Natural killer cell treated with Interleukin-12 subunit alpha and Interleukin-12 subunit beta and Interleukin-15 and Interleukin-18, amount 100 ng/mL, for 72 hours (primary cell): ENCODE measurements at regions not wholly inside any gene's neighbourhood (a gene's known extent, or its start where the extent isn't known, plus 50 kb on each side); places are given as distances from the start of the nearest gene placed in this dataset.

Experiments used
- ATAC-seq, 2 donors: fragments of 150-1000 bp; cut with Tn5 transposase in 1 of 2; sonication (Bioruptor Pico), chemical (Tn5 transposase) in 1 of 2; 2 replicates each; pipeline ENCODE4 v1.10.0; 2021
- DNase-seq: peaks from one replicate; pipeline ENCODE4 v3.0.0; 2022; ENCODE audit warnings: low spot score
- H3K27ac Mint-ChIP-seq, 2 donors: 1 replicate in 1 of 2; 2 replicates in 1 of 2; pipeline ENCODE4 v1.8.0; 2022; ENCODE audit warnings: mixed read lengths in 2 of 2, mild to moderate bottlenecking in 1 of 2, moderate library complexity in 1 of 2
- H3K27me3 Mint-ChIP-seq, 2 donors: 1 replicate in 1 of 2; 2 replicates in 1 of 2; pipeline ENCODE4 v1.8.0; 2022; ENCODE audit warnings: mixed read lengths in 2 of 2
- H3K36me3 Mint-ChIP-seq: one replicate; pipeline ENCODE4 v1.8.0; 2022; ENCODE audit warnings: mixed read lengths
- H3K4me1 Mint-ChIP-seq, 2 donors: 1 replicate in 1 of 2; 2 replicates in 1 of 2; pipeline ENCODE4 v1.8.0; 2022; ENCODE audit warnings: low read depth in 2 of 2, mixed read lengths in 2 of 2, mild to moderate bottlenecking in 1 of 2
- H3K4me3 Mint-ChIP-seq: one replicate; pipeline ENCODE4 v1.8.0; 2022; ENCODE audit warnings: mixed read lengths
- H3K9me3 Mint-ChIP-seq: 2 replicates; pipeline ENCODE4 v1.8.0; 2022; ENCODE audit warnings: mixed read lengths

DNA sequence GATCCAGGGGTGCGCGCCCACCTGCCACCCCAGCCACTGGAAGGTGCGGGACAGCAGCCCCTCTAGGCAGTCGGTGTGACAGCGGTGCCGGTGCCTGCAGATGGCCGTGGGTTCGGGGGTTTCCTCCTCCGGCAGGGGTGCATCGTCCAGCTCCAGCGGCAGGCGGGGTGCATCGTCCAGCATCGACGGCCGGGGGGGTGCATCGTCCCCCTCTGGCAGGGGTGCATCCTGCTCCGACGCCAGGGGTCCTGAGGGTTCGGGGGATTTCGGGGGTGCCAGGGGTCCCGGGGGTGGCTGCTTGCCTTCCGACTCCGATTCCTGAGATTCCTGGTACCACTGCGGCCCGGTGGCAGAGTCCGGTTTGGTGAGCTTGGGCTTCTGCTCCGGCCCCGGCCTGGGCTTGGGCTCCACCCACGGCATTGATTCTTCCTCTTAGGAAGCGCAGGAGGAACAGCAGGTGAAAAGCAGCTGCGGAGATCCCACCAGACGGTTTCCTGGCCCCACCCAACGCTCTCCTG lies 90.2 kb upstream of the RAB18 start:
- Mint-ChIP-seq H3K27me3 (peaks cover 13 to 22% of the 10 kb centered on the region in 2 donors), H3K27ac (no peak overlapping the region), H3K9me3 (peaks cover 3% of the 10 kb centered on the region), H3K36me3 (no peaks in the 10 kb centered on the region), H3K4me3 (no peak overlapping the region), H3K4me1 (no peaks in the 10 kb centered on the region)
- no peak for ATAC-seq
- DNase-seq, result no peak

DNA sequence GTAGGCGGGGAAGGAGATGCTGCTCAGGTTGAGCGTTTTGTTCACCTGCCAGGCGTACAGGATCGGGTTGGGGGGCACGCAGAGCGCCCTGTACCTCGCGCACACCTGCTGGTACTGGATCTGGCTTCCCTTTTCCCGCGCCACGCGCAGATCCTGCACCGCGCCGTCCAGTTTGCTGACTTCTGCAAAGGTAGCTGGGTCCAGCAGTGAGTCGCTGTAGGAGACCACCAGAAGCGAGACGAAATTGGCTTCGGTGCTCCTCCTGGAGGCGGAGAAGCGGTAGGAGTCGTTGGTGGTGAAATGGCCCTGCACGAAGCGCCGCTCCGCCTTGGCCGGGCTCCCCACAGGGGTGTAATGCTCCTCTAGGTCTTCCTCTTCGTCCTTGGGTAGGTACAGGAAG lies 90.7 kb upstream of the RAB18 start:
- no peak overlapping the region for H3K4me3 Mint-ChIP-seq
- DNase-seq (no peak), ATAC-seq (no peak)
- peaks cover 14 to 24% of the 10 kb centered on the region in 2 donors for H3K27me3 Mint-ChIP-seq
- no peaks in the 10 kb centered on the region for H3K36me3 Mint-ChIP-seq
- peaks cover 3% of the 10 kb centered on the region for H3K9me3 Mint-ChIP-seq
- no peak overlapping the region for H3K27ac Mint-ChIP-seq
- H3K4me1 Mint-ChIP-seq, result no peaks in the 10 kb centered on the region

DNA sequence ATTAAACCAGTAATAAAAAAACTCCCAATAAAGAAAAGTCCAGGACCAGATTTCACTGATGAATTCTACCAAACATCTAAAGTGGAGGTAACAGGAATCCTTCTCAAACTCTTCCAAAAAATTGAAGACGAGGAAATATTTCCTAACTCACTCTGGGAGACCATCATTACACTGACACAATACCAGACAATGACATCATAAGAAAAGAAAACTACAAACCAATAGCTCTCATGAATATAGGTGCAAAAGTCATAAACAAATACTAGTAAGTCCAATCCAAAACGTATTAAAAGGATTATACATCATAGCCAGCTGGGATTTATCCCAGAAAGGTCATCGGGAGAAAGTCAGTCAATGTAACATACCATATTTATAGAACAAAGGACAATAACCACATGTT lies 94.0 kb upstream of the RAB18 start:
- no peaks in the 10 kb centered on the region for H3K4me1 Mint-ChIP-seq
- H3K9me3 Mint-ChIP-seq, result no peaks in the 10 kb centered on the region
- no peak overlapping the region for H3K27ac Mint-ChIP-seq

DNA sequence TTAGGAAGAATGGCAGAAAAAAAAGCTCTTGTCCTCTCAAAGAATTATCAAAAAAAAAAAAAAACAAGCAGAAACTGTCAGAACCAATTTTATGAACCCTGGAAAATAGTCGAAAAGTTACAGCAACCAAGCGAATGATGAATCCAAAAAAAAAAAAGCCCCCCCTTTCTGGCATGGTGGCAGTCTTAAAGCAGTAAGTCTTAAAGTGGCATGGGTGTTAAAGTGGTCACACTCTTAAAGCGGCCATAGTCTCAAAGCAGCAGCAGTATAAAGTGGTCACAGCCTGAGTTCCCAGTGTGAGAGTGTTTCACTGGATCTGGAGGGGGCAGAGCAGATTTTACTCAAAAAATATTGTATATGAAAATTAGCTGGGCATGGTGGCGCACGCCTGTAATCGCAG lies 96.8 kb upstream of the RAB18 start:
- no peak for DNase-seq
- H3K4me3 Mint-ChIP-seq, result no peak overlapping the region
- no peaks in the 10 kb centered on the region for H3K9me3 Mint-ChIP-seq
- no peak for ATAC-seq
- H3K36me3 Mint-ChIP-seq, result no peaks in the 10 kb centered on the region
- no peaks in the 10 kb centered on the region for H3K4me1 Mint-ChIP-seq
- H3K27me3 Mint-ChIP-seq, result peaks cover 17 to 40% of the 10 kb centered on the region in 2 donors
- H3K27ac Mint-ChIP-seq, result no peak overlapping the region

More for the DNA sequence above, 94.0 kb upstream of the RAB18 start:
- DNase-seq (no peak), ATAC-seq (no peak)
- peaks cover 9 to 26% of the 10 kb centered on the region in 2 donors for H3K27me3 Mint-ChIP-seq
- H3K36me3 Mint-ChIP-seq, result no peaks in the 10 kb centered on the region
- H3K4me3 Mint-ChIP-seq, result no peak overlapping the region

DNA sequence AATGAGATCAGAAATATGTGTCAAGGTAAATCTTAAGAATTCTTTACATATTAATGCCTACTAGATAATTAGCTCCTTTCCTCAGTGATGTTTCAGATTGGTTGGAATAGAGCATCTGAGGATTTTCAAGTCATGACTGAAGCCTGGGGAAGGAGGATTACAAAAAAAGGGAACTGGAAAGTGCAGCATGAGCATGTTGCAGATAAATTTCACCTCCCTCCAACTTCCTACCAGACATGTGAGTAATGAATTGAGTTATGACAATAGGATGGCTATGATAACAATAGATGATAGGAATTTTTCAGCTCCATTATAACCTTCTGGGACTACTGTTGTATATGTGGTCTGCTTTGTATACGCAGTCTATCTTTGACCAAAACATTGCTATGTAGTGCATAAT lies 104.2 kb upstream of the RAB18 start:
- Mint-ChIP-seq H3K27me3 (peaks cover 9 to 37% of the 10 kb centered on the region in 2 donors), H3K9me3 (no peaks in the 10 kb centered on the region), H3K4me3 (no peak overlapping the region), H3K27ac (no peak overlapping the region), H3K4me1 (no peaks in the 10 kb centered on the region), H3K36me3 (no peaks in the 10 kb centered on the region)
- ATAC-seq, result no peak
- no peak for DNase-seq

DNA sequence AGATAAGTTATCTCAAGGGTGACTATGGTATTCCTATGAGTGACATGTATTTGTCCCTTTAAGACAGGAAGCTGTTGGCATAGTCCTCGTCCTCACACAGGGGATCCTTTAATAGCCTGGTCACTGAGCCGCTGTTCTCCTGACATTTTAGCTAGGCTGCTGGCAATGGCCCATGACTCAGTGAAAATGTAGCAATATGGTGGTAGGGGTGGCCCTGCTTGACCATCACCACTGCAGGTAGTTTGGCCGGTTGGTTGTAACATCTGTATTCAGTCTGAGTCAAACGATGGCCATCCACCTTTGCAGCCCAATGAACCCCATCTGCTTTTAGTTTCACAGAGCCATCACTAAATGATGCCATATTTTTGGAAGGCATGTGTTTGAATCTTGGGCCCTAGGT lies 110.1 kb upstream of the RAB18 start:
- Mint-ChIP-seq H3K9me3 (no peaks in the 10 kb centered on the region), H3K4me1 (no peaks in the 10 kb centered on the region), H3K4me3 (no peak overlapping the region), H3K27me3 (peaks cover 10 to 31% of the 10 kb centered on the region in 2 donors), H3K27ac (no peak overlapping the region), H3K36me3 (no peaks in the 10 kb centered on the region)
- DNase-seq (no peak), ATAC-seq (no peak)

DNA sequence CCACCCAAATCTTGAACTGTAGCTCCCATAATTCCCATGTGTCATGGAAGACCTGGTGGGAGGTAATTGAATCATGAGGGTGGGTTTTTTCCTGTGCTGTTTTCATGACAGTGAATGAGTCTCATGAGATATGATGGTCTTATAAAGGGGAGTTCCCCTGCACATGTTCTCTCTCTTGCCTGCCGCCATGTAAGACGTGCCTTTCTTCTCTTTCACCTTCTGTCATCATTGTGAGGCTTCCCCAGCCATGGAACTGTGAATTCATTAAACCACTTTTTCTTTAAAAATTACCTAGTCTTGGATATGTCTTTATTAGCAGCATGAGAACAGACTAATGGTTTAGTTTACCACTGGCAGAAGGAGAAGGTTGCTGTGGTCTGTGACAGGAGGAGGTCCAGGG lies 111.5 kb upstream of the RAB18 start:
- H3K4me3 Mint-ChIP-seq, result no peak overlapping the region
- no peak for ATAC-seq
- DNase-seq, result no peak

DNA sequence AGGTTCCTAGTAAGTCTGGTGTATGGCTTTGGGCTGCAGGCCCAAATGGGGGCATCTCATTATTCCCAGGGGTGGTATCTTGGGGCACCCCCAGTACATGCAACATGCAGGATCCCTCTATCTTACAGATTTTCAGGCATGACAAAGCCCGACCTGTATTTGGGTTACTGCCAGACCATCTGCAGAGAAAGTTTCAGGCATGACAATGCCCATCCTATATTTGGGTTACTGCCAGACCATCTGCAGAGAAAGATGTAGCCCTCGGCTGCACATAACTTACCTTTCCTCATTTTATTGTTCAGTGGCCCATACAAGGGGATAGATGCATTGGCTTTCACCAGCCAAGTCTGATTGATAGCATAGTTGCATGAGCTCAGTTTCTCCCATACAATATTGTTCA lies 112.2 kb upstream of the RAB18 start:
- no peaks in the 10 kb centered on the region for H3K36me3 Mint-ChIP-seq
- no peaks in the 10 kb centered on the region for H3K9me3 Mint-ChIP-seq
- H3K27ac Mint-ChIP-seq, result no peak overlapping the region
- peaks cover 15 to 17% of the 10 kb centered on the region in 2 donors for H3K27me3 Mint-ChIP-seq
- H3K4me3 Mint-ChIP-seq, result no peak overlapping the region
- no peak for ATAC-seq
- no peak for DNase-seq
- H3K4me1 Mint-ChIP-seq, result no peaks in the 10 kb centered on the region

More for the DNA sequence above, 111.5 kb upstream of the RAB18 start:
- Mint-ChIP-seq H3K36me3 (no peaks in the 10 kb centered on the region), H3K4me1 (no peaks in the 10 kb centered on the region), H3K9me3 (no peaks in the 10 kb centered on the region), H3K27me3 (peaks cover 15 to 18% of the 10 kb centered on the region in 2 donors), H3K27ac (no peak overlapping the region)

DNA sequence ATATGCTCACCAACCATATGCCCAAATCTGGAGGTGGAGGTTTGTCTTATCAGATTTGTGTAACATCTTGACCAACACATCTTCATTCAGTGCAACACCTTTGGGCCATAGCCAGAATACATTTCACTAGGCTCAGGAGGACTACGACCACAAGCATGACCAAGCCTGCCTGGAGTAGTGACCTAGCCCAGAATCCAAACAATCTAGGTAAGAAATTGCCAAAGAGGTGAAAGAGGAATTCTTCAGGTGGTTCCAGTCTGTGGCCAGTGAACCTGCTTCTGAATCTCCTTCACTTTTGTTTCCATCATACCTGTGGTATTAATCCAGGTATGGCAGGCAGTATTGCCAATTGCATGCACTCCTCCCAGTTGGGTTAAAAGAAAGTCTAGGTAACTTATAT lies 112.8 kb upstream of the RAB18 start:
- DNase-seq (no peak), ATAC-seq (no peak)
- Mint-ChIP-seq H3K27me3 (peaks cover 15 to 17% of the 10 kb centered on the region in 2 donors), H3K4me3 (no peak overlapping the region), H3K9me3 (no peaks in the 10 kb centered on the region), H3K4me1 (no peaks in the 10 kb centered on the region), H3K27ac (no peak overlapping the region), H3K36me3 (no peaks in the 10 kb centered on the region)

DNA sequence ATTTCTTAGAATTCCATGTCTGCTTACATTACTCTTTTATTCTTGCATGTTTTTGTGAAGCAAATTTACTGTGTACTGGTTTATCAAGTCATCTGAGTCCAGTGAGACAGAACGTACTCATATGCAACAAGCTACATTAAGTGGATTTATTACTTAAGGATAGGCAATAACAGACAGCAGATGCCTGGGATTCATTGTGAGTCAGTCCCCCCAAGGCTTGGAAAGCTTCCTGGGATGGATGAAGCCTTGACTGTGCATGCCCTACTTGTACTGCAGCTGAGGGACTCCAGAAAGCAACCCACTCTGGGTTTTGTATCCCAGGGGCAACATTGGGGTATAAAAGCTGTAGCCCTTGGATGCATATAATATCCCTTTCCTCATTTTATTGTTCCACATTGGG lies 113.4 kb upstream of the RAB18 start:
- Mint-ChIP-seq H3K27me3 (peaks cover 15 to 17% of the 10 kb centered on the region in 2 donors), H3K4me1 (no peaks in the 10 kb centered on the region), H3K9me3 (no peaks in the 10 kb centered on the region), H3K4me3 (no peak overlapping the region), H3K27ac (no peak overlapping the region), H3K36me3 (no peaks in the 10 kb centered on the region)
- DNase-seq (no peak), ATAC-seq (no peak)

DNA sequence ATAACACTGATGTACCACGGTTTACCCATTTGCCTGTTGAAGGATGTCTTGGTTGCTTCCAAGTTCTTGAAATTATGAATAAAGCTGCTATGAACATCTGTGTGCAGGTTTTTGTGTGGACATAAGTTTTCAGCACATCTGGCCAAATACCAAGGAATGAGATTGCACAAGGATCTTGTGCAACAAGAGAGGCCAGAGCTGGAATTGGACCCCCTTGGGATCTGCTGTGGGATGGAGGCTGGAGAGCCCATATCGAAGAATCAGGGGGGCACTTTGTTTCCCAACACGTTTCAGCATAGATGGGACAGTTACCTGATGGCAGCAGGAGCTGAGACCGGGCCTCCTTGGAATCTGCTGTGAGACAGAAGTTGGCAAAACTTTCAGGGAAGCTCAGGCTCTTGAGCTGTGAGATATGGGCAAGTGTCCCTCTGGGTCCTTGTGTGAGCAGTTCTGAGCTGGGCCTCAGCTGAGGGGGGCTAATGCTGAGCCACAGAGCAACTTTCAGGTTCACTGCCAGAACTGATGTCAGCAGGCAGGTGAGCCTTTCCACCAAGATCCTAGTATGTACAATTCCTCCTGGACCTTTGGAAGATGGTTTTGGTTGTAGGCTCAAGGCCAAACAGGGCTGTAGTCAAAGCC lies 115.2 kb upstream of the RAB18 start:
- H3K27me3 Mint-ChIP-seq, result peaks cover 21 to 27% of the 10 kb centered on the region in 2 donors
- H3K27ac Mint-ChIP-seq, result no peak overlapping the region
- peak in 1 of 2 donors; percentile 38 for ATAC-seq
- DNase-seq, result no peak
- peaks cover 0 to 2% of the 10 kb centered on the region in 2 donors for H3K4me1 Mint-ChIP-seq
- no peaks in the 10 kb centered on the region for H3K36me3 Mint-ChIP-seq
- H3K9me3 Mint-ChIP-seq, result no peaks in the 10 kb centered on the region
- H3K4me3 Mint-ChIP-seq, result no peak overlapping the region

DNA sequence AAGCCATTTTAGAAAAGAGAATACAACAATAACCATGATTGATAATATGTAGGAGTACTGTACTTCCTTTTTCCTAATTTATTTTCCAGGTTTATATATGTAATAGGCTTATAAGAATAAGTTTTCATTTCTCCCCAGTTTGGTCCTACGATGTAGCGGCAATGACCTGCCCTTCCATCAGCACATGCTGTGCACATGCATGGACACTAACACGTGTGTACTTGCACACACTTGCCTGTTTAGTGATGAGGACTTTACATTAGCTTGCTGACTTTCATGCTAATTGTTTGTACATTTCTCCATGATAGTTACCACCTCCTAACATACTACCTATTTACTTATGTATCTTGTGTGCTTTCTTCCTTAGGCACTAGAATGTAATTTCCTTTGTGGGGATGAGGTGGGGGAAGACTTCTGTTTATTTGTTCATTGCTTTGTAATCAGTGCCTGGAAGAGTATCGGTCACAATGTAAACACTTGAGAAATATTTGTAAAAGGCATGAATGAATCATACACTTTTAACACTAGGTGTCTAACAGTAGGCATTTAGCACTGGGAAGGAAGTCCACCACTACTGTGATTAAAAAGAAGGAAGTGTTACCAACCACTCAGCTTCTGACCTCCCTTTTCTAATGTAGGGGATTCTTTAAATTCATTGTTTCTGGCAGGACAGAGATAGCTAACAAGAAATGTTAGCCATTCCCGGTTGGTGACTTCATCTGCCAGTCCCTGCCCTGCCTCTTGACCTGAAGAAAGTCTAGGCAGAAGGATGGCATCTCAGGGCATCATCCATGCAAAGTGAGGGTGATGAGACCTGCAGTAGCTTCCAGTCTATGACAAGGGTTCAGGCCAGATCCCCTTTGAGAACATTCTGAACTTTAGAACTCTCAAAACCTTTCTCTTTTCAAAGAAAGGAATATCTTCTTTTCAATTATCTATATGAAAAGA lies 120.2 kb upstream of the RAB18 start:
- H3K36me3 Mint-ChIP-seq, result no peaks in the 10 kb centered on the region
- ATAC-seq (no peak), DNase-seq (no peak)
- H3K27me3 Mint-ChIP-seq, result peaks cover 21 to 26% of the 10 kb centered on the region in 2 donors
- H3K9me3 Mint-ChIP-seq, result no peaks in the 10 kb centered on the region
- H3K27ac Mint-ChIP-seq, result no peak overlapping the region
- peaks cover 0 to 5% of the 10 kb centered on the region in 2 donors for H3K4me1 Mint-ChIP-seq
- no peak overlapping the region for H3K4me3 Mint-ChIP-seq

DNA sequence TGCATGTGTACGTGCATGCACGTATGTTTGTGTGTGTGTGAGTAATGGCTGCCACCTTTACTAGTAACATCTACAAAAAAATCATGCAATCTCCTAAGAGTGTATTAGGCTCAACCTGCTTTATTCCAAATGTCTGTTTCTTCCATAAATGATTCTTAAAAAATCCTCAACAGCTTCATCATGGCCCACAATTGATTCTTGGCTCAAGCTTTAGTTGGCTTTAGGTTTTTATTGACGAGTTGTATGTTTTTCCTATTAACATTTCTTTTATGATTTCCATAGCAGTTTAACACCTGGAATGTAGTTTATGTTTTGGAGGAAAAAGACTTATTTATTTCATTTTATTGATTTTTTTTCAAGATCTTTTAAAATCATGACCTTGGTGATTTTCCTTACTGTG lies 121.9 kb upstream of the RAB18 start:
- no peak for DNase-seq
- H3K4me1 Mint-ChIP-seq, result peaks cover 0 to 5% of the 10 kb centered on the region in 2 donors
- peaks cover 20 to 21% of the 10 kb centered on the region in 2 donors for H3K27me3 Mint-ChIP-seq
- no peaks in the 10 kb centered on the region for H3K36me3 Mint-ChIP-seq
- H3K27ac Mint-ChIP-seq, result no peak overlapping the region
- H3K4me3 Mint-ChIP-seq, result no peak overlapping the region
- no peaks in the 10 kb centered on the region for H3K9me3 Mint-ChIP-seq
- no peak for ATAC-seq

DNA sequence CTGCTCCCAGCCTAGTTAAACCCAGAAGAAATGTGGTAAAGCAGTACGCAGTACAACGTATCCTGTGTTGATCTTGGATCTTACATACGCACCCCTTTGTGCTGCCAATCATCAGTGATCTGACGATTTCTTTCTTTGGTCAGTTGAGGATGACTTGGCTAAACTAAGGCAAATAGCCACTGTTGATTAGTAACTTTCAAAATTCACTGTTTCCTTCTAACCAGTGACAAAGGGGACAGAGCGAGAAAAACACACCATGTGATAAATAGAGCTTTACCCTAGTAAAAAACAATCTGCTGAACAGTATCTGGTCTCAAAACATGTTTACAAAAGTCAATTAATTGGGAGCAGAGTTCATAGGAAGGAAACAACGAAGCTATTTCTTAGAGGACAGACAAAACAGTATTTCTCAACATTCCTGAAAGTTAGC lies 123.2 kb upstream of the RAB18 start:
- H3K9me3 Mint-ChIP-seq, result no peaks in the 10 kb centered on the region
- no peaks in the 10 kb centered on the region for H3K36me3 Mint-ChIP-seq
- peaks cover 20 to 21% of the 10 kb centered on the region in 2 donors for H3K27me3 Mint-ChIP-seq
- ATAC-seq, result no peak
- no peak overlapping the region for H3K27ac Mint-ChIP-seq
- DNase-seq, result no peak
- H3K4me3 Mint-ChIP-seq, result no peak overlapping the region
- peaks cover 0 to 5% of the 10 kb centered on the region in 2 donors for H3K4me1 Mint-ChIP-seq
